ENCODE measurements at regions not wholly inside any gene's neighbourhood (a gene's known extent, or its start where the extent isn't known, plus 50 kb on each side); places are given as distances from the start of the nearest gene placed in this dataset.
"Not testable (repeated sequence)": the region's sequence is repeated elsewhere in the genome, so short reads cannot be mapped to it uniquely, and the experiment has no call there.

DNA sequence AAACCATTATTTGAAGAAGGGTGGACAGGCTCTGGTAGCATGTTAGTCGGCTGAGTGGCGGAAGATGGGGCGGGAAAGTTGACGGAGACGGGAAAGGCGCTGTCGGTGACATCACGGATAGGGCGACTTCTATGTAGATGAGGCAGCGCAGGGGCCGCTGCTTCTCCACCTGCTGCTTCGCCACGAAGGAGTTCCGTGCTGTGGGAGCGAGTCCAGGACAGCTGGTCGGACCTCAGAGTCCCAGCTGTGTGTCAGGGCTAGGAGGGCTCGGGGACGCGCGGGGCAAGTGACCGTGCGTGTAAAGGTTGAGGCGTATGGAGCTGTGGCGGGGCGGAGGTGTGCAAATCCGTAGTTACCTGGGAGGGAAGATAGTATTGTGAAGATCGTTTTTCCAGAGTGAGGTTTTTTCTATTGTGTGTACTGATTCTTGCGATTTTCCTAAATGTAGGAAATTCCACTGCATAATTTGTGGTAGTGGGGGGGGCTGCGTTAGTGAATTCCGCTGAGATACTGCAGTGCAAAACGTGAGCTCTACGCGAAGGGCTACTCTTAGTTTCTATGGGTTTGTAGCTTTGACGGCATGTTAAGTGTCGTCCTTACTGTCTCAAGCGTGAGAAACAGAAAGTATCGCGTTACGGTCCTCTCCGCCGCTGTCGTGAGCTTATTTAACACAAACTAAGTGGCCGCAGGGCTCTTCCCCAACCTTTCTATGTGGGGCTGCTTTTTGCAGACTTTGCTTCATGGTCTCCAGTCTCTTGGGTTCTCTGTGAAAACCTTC lies 111.2 kb upstream of the NBPF11 start:
- peaks cover 2% of the 10 kb centered on the region for H3K9me3 Mint-ChIP-seq

DNA sequence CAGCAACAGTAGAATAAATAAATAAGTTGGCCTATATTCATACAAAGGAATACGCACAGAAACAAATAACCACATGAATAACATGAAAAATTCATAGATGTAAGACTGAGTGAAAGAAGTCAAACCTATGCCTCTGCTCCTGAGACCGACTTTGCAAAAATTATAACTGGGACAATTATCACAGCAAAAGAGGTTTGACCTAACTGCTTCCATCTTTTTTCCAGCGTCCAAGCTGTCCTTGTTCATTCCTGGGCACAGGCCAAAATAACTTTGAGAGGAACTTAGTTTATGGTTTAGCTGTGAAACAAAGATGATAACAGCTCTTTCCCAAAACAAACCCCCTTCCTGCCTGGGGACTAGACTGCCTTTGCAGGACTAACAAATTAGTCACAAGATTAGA lies 109.6 kb upstream of the NBPF11 start:
- not testable (repeated sequence) for H3K36me3 Mint-ChIP-seq, H3K4me1 Mint-ChIP-seq, H3K9me3 Mint-ChIP-seq

More for the DNA sequence above, 111.2 kb upstream of the NBPF11 start:
- peak; percentile 91 for DNase-seq (ENCODE audit: low spot score)
- Histone ChIP-seq H3K4me3 (peak overlapping the region; percentile 56), H2AFZ (replicated peaks) (peak overlapping the region; percentile 94), H3K4me2 (peak overlapping the region; percentile 91), H3F3A (ENCODE audit: low read depth) (peaks cover 29% of the 10 kb centered on the region), H4K20me1 (ENCODE audit: low read depth) (no peaks in the 10 kb centered on the region), H3K9me3 (ENCODE audit: low read depth) (no peaks in the 10 kb centered on the region), H3K4me1 (peaks cover 4% of the 10 kb centered on the region), H3K36me3 (no peaks in the 10 kb centered on the region), H3K79me2 (ENCODE audit: low read depth) (no peaks in the 10 kb centered on the region), H3K27me3 (peaks cover 6% of the 10 kb centered on the region), H3K9ac (peak overlapping the region; percentile 92), H3K27ac (peak overlapping the region; percentile 95)
- TF ChIP-seq EZH2 (IDR thresholded peaks at IDR 0.05) (no peak), EZH2phosphoT487 (IDR thresholded peaks at IDR 0.05) (no peak)
- TF ChIP-seq, protein P1, sequence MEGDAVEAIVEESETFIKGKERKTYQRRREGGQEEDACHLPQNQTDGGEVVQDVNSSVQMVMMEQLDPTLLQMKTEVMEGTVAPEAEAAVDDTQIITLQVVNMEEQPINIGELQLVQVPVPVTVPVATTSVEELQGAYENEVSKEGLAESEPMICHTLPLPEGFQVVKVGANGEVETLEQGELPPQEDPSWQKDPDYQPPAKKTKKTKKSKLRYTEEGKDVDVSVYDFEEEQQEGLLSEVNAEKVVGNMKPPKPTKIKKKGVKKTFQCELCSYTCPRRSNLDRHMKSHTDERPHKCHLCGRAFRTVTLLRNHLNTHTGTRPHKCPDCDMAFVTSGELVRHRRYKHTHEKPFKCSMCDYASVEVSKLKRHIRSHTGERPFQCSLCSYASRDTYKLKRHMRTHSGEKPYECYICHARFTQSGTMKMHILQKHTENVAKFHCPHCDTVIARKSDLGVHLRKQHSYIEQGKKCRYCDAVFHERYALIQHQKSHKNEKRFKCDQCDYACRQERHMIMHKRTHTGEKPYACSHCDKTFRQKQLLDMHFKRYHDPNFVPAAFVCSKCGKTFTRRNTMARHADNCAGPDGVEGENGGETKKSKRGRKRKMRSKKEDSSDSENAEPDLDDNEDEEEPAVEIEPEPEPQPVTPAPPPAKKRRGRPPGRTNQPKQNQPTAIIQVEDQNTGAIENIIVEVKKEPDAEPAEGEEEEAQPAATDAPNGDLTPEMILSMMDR (IDR thresholded peaks at IDR 0.05): no peak
- peaks cover 37% of the 10 kb centered on the region for H3K27me3 Mint-ChIP-seq (ENCODE audit: insufficient read depth, low read depth)
- peaks cover 8% of the 10 kb centered on the region for H3K4me1 Mint-ChIP-seq
- peak overlapping the region; percentile 94 for H3K4me3 Mint-ChIP-seq
- peak overlapping the region; percentile 99 for H3K27ac Mint-ChIP-seq
- no peaks in the 10 kb centered on the region for H3K36me3 Mint-ChIP-seq

DNA sequence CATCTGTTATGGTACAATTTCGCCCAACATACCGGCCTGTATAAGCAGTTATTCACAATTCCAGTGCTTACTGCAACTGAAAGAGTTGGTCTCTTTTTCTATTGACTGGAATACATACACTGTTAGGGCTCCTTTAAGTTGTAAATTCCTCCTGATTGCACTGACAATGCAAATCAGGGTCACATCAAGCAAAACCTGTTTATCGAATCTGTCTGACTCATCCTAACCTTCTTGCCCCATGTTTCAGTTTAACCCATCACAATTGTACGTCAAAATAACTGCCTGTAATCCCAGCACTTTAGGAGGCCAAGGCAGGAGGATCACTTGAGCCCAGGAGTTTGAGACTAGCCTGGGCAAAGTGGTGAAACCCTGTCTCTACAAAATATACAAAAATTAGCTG lies 105.8 kb upstream of the NBPF11 start:
- H3K4me1 Mint-ChIP-seq; H3K36me3 ChIP-seq; H3K4me2 ChIP-seq; H3K27ac ChIP-seq; H4K20me1 ChIP-seq (ENCODE audit: low read depth); H3K27ac Mint-ChIP-seq; H3K4me3 Mint-ChIP-seq; DNase-seq (ENCODE audit: low spot score); H3K4me1 ChIP-seq; H2AFZ ChIP-seq (replicated peaks); H3F3A ChIP-seq (ENCODE audit: low read depth); H3K9me3 Mint-ChIP-seq; H3K4me3 ChIP-seq; H3K36me3 Mint-ChIP-seq; H3K27me3 ChIP-seq; H3K9ac ChIP-seq; H3K79me2 ChIP-seq (ENCODE audit: low read depth); H3K9me3 ChIP-seq (ENCODE audit: low read depth): not testable (repeated sequence)
- peaks cover 14% of the 10 kb centered on the region for H3K27me3 Mint-ChIP-seq (ENCODE audit: insufficient read depth, low read depth)

More for the DNA sequence above, 109.6 kb upstream of the NBPF11 start:
- DNase-seq (ENCODE audit: low spot score); H4K20me1 ChIP-seq (ENCODE audit: low read depth); H3K27ac Mint-ChIP-seq; H3K36me3 ChIP-seq; H3K27ac ChIP-seq; H3K4me3 ChIP-seq; H3K4me2 ChIP-seq; H3K4me3 Mint-ChIP-seq; H3K79me2 ChIP-seq (ENCODE audit: low read depth); H3K9me3 ChIP-seq (ENCODE audit: low read depth); H3K9ac ChIP-seq; H3K27me3 ChIP-seq; H3K4me1 ChIP-seq: not testable (repeated sequence)
- H3K27me3 Mint-ChIP-seq (ENCODE audit: insufficient read depth, low read depth): peaks cover 37% of the 10 kb centered on the region
- Histone ChIP-seq H2AFZ (replicated peaks) (peak overlapping the region; percentile 6), H3F3A (ENCODE audit: low read depth) (peaks cover 29% of the 10 kb centered on the region)

DNA sequence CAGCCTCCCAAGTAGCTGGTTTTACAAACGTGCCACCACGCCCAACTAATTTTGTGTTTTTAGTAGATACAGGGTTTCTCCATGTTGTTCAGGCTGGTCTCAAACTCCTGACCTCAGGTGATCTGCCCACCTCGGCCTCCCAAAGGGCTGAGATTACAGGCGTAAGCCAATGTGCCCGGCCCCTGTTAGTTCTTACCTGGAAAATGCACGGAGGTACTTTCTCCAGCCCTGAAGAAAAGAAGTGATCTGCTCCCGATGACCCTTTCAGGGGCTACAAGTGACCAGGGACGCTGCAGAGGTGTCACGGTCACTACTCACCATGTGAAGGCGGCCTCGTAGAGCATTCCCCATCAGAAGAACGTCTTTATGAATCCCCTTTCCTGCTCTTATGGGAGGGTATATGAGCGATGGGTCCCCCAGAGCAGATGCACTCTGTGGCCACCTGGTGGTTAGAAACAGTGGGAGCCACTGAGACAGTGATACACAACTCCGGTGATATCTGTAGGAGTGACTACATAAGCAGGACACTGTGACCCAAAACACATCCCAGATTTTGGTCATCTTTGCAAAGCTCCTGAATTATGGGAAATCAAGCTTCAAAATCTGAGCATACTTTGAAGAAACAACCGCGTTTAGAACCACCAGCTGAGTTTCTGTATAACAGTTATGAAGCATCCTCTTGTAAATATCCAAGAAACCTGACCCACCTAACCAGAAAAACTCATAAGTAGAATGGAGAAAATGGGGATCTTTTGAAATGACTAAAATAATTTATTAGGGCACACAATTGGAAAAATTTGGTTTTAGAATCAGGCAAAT lies 102.7 kb upstream of the NBPF11 start:
- not testable (repeated sequence) for H3K4me2 ChIP-seq; H3F3A ChIP-seq (ENCODE audit: low read depth); H3K4me3 Mint-ChIP-seq; H3K27me3 Mint-ChIP-seq (ENCODE audit: insufficient read depth, low read depth); H3K79me2 ChIP-seq (ENCODE audit: low read depth); H3K36me3 Mint-ChIP-seq; H3K9ac ChIP-seq; H3K9me3 Mint-ChIP-seq; H2AFZ ChIP-seq (replicated peaks); H3K4me1 Mint-ChIP-seq; H4K20me1 ChIP-seq (ENCODE audit: low read depth); H3K27me3 ChIP-seq; H3K4me3 ChIP-seq; H3K4me1 ChIP-seq; H3K27ac Mint-ChIP-seq; H3K9me3 ChIP-seq (ENCODE audit: low read depth); H3K27ac ChIP-seq; H3K36me3 ChIP-seq
- peak; percentile 39 for DNase-seq (ENCODE audit: low spot score)
- TF ChIP-seq, protein P1 (IDR thresholded peaks at IDR 0.05): peak; percentile 68

DNA sequence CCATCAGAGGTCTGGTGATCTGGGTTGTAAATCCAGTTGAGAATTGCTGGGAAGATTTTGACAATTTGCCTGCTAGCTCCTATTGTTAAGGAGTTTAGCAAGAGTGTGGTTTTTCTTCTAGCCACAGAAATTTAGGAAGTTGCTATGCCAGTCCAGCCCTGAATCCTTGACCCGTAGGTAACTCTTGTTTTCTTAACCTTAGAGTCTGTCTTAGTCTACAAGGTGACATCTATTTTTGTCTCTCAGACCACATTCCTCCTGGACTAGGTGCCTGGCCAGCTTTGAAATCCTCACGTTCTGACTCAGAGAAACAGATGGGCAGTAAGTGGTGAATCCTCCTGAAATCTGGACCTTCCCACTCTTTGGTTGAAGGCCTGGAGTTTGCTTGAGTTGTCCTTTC lies 101.7 kb upstream of the NBPF11 start:
- not testable (repeated sequence) for H3K9me3 Mint-ChIP-seq; H3K36me3 ChIP-seq; H3K27ac ChIP-seq; H3K9me3 ChIP-seq (ENCODE audit: low read depth); H3K4me3 Mint-ChIP-seq; H3K36me3 Mint-ChIP-seq; H2AFZ ChIP-seq (replicated peaks); H3K4me1 ChIP-seq; H3F3A ChIP-seq (ENCODE audit: low read depth); H4K20me1 ChIP-seq (ENCODE audit: low read depth); H3K79me2 ChIP-seq (ENCODE audit: low read depth); H3K4me1 Mint-ChIP-seq; H3K27ac Mint-ChIP-seq; DNase-seq (ENCODE audit: low spot score); H3K27me3 Mint-ChIP-seq (ENCODE audit: insufficient read depth, low read depth); H3K4me3 ChIP-seq; H3K9ac ChIP-seq; H3K27me3 ChIP-seq; H3K4me2 ChIP-seq

DNA sequence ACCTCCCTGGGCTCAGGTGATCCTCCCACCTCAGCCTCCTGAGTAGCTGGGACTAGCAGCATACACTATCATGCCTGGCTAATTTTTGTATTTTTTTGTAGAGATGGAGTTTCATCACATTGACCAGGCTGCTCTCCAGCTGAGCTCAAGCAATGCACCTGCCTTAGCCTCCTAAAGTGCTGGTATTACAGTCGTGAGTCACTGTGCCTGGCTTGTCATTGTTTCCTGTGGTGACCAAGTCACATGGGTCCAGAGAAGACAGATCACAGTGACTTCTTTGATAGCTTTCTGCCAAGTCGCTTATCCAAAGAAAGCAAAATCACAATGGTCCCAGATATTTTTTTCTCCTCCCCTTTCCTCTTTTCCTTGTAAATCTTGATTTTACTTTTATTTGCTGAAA lies 96.7 kb upstream of the NBPF11 start:
- not testable (repeated sequence) for H3K79me2 ChIP-seq (ENCODE audit: low read depth); DNase-seq (ENCODE audit: low spot score); H4K20me1 ChIP-seq (ENCODE audit: low read depth); H3K9me3 ChIP-seq (ENCODE audit: low read depth); H3K9ac ChIP-seq; H3K27me3 ChIP-seq; H3K27ac ChIP-seq; H3K4me3 ChIP-seq; H3F3A ChIP-seq (ENCODE audit: low read depth); H3K36me3 ChIP-seq; H3K27ac Mint-ChIP-seq; H3K4me2 ChIP-seq; H3K9me3 Mint-ChIP-seq; H2AFZ ChIP-seq (replicated peaks); H3K4me1 Mint-ChIP-seq; H3K27me3 Mint-ChIP-seq (ENCODE audit: insufficient read depth, low read depth); H3K36me3 Mint-ChIP-seq; H3K4me1 ChIP-seq; H3K4me3 Mint-ChIP-seq

Data from neural progenitor cell (in vitro differentiated cells).